NCI-H524 (cell line): ENCODE measurements at regions not wholly inside any gene's neighbourhood (a gene's known extent, or its start where the extent isn't known, plus 50 kb on each side); places are given as distances from the start of the nearest gene placed in this dataset.

Source experiments
- DNase-seq, 2 experiments: peaks; one replicate each; lab custom pipeline; 2025; lab: John Stamatoyannopoulos, UW

DNA sequence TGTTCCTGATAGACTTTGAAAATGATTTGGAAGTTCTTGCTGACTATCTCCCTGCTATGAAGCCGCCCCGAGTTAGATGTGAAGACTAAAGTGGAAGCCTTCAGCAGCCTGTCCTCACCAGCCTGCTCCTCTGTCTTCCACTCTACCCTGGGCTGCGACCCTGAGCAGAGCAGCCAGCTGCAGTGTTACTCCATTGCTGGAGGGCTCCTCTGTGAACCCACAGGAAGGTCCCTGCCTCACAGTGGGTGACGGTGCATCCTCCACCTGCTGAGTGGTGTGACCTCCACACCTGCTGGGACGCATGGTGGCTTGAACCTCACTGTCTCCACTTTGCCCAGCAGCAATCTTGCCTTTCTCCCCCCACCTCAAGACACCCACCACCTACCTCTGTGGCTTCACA, 116.4 kb downstream of the IRS2 start:
- no peak for DNase-seq

DNA sequence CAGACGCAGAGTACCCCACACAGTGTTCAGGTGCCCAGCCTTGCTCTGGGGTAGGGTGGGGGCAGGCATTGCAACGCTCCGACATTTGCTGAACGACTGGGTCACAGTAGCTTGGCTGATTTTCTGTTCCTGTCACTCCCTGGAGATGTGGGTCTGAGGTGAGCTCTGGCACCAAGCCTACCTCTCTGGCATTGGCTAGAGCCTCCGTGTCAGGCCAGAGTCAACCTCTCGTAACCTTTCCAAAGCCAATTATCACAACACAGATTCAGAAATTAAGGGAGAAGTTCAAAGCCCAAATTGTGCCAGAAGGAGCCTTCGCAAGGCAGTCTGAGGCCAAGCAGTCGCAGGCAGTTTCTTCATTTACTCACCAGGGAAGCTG, 117.2 kb downstream of the IRS2 start:
- DNase-seq, result no peak

DNA sequence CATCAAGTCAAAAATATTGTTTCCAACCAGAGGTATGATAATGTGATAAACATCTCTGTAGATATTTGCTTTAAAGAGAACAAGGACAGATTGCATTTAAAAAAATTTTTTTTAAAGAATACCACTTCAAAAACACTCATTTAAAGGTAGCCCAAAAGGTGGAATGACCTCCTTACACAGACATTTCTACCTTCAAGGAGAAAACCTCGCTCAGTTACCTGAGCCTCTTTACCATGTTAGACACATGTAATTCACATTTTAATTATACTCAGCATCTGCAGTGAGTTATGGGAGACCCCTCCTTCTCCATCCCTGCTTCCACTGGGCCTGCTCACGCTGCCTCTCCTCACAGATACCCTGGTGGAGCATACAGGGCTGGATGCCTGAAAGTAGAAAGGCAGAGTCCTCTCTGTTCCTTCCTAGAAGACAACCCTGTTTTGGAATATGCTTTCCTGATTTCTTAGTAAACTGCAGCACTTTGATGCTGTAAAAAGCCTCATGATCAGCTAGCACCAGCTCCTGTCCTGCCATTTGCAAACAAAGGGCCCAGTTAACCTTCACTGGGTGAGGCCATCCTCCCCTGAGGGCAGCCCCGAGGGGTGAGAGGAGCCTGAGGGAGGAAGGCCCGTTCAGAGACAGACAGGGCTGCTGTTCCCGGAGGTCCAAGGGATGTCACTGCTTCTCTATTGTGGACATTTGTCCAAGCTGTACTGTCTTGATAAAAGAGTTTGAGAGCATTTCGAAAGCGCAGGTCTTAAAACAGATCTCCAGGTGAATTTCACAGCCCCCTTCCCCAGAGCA, 117.8 kb downstream of the IRS2 start:
- DNase-seq, result no peak

DNA sequence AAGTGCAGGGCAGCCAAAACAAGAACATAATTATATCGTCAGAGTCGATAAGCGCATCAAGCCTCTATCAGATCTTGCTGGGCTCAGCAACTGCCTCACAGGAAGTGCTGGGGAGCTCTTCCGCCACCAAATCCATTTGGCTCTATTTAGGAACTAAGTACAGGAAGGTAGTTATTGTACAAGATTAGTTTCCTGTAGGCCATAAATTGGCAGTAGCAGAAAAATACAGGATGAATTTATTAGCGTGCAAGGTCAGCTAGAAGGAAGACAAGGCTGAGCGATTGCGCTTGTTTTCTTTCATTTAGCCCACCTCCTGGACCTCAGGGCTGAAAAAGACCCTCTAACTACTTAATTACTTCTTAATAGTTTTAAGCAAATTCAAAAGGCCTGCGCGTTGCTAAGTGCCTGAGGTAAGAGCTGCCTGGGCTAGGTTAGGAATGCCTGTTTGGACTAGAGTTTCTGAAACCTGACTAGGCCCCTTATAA, 118.5 kb downstream of the IRS2 start:
- DNase-seq, result no peak

DNA sequence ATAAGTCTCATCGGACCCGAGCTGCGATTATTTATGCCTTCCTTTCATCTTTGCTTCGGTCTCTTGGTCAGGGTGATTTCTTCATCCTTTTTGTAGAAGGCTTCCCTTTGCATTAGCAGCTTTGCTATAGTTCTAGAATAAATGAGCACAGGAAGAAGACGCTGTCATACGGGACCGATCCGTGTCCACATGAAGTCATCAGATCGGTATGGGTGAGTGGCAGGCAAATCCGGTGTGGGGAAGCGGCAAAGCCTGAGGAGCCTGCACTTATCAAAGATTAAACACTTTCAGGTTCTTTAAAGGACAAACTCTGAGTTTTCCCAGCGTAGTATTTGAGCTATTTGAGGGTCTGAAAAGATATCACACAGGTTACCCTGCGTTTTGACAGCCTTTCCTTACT, 119.3 kb downstream of the IRS2 start:
- DNase-seq, result no peak

DNA sequence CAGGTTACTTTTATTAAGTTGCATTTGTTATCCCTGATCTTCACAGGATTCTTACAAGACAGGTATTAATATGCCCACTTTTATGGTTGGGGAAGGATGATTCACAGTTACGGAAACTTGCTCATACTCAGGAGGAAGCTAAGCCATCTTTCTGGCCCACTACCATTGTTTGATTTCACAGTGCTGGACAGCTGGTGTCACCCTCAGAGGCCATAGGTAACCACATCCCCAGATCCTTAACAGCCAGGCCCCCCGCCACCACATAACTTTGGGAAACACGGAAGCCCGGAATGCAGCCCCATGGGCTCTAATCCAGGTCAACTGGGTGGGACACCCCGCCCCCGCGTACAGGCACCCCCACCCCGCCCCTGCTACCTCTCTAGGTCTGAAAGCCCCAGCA, 119.7 kb downstream of the IRS2 start:
- DNase-seq, result no peak

DNA sequence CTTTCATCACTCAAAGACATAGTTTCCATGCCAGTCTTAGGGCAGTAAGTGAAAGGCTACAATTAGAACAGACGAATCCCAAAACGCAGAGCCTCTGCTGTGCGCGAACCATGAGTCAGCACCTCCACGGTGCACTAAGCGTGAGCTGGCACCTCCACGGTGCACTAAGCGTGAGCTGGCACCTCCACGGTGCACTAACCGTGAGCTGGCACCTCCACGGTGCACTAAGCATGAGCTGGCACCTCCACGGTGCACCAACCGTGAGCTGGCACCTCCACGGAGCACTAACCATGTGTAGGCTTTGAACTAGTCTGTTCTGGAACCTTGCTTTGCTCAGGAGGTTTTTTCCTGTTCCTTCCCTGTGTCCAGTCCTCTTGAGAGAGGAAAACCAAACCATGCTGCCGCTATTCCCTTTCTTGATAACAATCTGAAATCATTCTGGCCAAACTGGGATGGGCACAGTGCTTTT, 120.6 kb downstream of the IRS2 start:
- DNase-seq, result no peak

DNA sequence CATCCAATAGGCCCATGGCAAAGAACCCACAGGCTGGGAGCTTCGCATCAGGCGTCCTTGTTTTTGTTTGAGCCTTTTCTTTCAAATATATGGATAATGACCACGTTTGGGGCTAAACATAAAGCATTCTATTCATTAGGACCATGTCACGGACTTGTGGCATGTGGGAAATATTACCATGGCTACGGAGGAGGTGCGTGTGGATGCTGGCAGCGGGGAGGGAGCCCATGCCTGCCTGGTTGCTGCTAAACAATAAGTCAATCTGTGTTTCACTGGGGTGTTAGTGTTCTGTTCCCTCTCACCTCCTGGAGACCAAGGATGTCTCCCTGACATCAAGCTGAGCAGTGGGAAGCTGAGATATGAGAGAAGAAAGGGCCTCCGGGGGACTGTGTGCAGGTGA, 121.1 kb downstream of the IRS2 start:
- no peak for DNase-seq

DNA sequence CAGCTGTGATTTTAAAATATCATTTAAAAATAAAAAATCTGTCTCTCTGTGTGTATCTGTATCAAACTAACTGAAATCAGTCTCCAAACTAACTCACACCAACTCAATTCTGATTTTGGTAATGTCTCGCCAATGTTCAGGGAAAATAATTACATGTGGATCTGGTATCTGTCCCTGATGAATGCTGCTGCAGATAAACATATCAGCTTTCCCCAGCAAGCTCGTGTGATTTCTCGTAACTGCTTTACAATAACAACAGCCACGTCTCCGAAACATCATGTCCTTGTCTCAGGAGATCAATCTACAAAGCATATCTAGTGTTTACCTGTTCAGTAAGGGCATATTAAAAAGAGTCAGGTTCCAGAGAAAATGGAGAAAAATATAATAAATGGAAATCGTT, 129.0 kb downstream of the IRS2 start:
- DNase-seq, result no peak

DNA sequence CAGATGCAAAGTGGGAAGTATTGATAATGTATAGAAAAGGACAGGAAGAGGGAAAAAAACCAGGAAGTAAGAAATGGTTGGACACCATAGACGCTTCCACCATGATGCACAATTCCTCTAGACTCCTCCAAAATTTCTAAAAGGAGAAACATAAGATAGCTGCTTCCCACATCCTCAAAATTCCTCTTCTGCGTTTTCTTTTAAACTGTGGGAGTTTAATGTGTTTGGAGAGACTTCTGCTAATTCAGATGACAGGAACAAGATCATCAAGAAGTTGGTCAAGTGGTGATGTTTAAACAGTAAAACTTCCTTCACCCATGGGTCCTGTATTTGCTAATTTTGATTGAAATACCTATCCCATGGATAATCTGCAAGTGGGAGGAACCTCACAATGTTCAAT, 130.2 kb downstream of the IRS2 start:
- DNase-seq, result no peak

DNA sequence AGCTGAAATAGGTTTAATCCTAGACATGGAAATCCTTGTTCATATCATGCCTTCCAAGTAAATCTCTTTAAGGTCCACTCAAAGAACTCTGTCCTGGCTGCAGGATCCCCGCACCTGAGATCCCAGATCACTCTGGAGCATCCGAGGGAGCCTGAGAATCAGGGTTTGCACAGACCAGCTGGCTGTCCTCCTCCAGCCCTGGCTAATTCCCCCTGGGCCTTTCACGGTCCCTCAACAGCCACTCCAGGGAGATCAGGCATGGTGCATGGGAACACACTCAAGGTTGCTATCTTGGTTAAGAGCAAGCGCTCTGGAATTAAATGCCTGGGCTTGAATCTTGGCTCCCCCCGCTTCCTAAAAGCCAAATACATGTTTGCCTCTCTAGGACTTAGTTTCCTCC, 130.8 kb downstream of the IRS2 start:
- DNase-seq, result peak; percentile 78 to 79

DNA sequence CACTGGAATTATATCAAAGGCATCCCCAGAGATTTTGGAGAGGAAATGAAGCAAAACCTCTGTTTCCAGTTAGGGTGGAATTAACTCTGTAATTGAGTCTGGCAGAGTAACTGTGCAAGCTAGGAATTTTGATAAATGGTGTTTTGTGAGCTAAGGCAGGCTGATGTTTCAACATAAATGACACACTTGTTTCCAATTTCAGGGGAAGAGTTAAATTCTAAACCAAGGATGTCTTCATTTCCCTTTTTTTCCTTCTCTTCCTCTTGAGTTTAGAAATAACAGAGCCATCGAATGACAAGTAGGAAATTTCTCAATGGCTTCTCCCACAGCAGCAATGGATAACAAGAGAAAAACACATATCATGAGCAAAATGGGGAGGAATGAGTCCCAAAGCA, 131.2 kb downstream of the IRS2 start:
- DNase-seq, result no peak

DNA sequence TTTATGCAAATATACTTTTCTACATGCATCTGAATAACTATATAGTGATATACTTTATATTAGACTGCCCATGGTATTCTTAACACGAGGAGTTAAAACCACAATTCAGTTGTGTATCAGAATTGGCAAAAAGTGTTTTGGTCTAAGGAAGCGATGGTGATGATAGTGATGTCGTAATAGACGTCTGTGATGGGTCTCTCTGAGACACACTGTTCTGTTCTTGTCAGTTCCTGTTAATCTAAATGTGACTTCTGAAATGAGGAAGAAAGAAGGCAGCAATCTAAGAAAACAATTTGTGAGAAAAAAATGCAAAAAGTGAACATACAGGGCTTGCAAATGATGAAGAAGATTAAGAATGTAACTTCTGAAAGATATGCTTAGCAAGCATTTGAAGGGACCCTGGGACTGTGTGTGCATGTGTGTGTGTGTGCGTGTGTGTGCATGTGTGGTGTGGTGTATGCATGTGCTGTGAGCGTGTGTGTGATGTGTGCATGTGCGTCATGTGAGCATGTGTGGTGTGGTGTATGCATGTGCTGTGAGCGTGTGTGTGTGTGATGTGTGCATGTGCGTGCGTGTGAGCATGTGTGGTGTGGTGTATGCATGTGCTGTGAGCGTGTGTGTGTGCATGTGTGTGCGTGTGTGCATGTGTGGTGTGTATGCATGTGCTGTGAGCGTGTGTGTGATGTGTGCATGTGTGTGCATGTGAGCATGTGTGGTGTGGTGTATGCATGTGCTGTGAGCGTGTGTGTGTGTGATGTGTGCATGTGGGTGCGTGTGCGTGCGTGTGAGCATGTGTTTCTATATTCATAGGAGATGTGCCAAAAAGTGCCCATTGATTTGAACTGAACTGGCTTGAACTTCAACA, 131.8 kb downstream of the IRS2 start:
- no peak for DNase-seq

DNA sequence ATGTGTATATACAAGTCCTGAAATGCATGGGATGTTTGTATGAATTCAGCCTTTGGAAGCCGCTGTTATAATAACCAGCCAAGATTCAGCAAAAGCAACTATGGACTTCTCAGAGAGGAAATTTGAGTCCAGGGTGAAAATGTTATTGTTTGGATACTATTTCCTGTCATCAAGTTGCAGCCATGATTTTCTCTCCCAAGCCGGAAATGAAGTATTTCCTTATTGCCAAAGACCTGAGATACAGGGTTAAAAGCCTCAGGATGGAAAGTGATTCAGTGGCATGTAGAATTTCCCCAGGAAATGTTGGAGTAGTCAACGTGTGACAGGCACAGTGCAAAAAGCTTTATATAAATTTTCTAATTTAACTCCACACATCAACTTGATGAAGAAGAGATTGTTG, 133.9 kb downstream of the IRS2 start:
- DNase-seq, result no peak

DNA sequence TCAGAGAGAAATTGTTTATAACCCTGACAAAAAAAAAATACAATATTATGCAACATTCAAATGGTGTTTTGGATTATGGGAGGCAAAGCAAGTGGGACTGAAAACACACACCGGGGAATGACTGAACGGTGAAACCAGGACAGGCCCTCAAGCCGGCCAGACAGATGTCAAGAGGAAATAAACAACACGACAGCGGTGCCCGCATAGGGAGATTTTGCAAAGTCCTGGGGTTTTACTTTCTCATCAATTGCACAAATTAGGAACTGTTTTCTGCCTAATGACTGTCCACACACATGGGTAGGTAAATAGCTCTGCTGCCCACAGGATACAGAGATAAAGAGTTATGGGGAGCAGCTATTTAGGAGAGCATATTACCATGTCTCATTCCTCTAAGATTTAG, 134.5 kb downstream of the IRS2 start:
- no peak for DNase-seq

DNA sequence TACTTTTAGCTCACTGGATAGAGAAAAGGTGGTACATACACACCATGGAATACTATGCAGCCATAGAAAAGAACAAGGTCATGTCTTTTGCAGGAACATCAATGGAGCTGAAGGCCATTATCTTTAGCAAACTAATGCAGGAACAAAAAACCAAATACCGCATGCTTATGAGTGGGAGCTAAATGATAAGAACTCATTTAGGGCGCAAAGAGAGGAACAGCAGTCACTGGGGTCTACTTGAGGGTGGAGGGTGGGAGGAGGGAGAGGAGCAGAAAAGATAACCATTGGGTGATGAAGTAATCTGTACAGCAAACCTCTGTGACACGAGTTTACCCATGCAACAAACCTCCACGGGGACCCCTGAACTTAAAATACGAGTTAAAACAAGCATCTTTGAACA, 135.1 kb downstream of the IRS2 start:
- DNase-seq, result no peak

DNA sequence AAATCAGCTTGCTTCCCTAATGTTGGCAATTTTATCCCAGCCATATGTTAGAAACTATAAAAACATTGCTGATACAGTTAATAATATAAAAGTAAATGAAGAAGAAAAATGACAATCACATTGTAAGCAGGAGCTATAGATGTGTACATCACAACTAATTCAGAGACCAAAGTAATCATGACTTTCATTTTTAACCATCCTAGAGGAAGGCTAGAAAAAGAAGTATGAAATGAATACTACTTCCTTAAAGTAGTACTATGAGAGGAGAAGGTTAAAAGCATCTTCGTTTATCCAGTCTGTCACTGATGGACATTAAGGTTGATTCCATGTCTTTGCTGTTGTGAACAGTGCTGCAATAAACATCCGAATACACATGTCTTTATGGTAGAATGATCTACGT, 135.5 kb downstream of the IRS2 start:
- DNase-seq, result no peak

DNA sequence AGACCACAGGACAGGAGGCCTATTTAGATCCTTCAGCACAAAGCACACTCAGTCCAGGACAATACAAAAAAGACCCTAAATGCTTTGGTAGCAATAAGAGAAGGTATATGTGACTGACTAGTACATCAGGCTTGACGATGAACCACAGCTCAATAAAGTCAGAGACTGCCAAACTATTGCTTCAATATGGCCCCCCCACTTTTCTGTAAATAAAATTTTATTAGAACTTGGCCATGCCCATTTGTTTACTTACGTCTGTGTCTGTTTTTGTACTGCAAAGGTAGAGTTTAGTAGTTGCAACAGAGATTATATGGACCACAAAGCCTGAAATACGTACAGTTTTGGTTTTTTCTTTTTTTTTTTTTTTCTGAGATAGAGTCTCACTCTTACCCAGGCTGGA, 136.7 kb downstream of the IRS2 start:
- no peak for DNase-seq

DNA sequence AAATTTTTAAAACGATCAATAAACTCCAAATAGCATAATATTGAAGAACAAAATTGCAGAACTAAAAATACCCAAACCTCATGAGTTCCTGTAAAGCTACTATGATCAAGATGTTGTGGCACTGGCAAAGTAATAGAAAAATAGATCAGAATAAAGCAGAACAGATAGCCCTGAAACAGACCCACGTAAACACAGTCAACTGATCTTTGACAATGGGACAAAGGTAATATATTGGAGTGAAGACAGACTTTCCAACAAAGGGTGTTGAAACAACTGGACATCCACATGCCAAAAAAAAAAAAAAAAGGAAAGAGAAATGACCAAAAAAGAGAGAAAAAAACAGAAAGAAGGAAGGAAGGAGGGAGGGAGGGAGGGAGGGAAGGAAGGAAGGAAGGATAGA, 138.7 kb downstream of the IRS2 start:
- DNase-seq, result no peak

DNA sequence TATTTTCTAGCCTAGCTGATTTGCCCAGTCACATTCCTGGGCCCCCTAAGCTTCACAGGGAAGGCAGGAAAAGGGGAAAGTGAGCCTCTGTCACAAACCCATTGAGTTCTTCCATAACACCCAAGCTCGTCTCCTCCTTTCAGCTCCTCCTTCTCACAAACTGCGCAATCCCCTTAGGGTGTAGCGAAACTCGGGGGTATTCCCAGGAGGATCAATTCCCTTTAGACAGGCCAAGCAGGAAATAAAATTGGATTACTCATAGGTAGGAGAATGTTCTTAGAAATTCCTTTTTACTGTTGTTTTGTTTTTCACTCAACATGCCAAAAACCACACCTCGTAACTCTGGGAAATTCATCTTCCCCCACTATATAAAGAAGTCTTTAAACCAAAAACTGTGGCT, 139.3 kb downstream of the IRS2 start:
- DNase-seq, result no peak

DNA sequence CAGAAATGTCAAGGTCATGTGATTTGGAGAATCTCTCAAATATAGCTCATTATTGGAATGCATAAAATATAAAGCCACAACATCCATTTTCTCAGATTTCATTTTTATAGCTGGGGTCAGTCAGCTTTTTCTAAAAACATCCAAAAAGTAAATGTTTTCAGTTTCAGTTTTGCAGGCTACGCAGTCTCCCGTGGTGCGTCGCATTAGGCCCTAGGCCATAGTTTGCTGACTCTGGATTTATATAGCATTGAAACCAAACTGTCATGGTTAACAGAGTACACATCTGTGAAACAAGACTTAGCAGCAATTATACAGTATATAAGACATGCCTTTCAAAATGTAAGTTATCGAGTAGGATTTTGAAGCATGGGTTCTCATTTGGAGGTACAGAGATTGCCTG, 140.0 kb downstream of the IRS2 start:
- DNase-seq, result no peak

DNA sequence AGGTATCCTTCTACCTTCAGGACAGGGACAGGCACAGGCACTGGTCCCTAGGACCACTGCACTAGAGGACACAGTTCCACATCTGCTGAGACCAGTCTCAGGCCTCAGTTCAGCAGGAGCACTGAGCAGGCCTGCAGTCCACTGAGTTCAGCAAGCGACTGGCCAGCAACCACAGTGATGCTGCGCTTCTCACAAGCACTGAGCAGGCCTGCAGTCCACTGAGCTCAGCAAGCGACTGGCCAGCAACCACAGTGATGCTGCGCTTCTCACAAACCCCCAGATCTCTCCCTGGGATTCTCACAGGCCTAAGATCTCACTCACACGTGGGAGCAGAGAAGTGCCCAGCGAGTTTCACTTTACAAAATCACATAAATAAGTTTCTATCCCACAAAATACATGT, 140.6 kb downstream of the IRS2 start:
- DNase-seq, result no peak

DNA sequence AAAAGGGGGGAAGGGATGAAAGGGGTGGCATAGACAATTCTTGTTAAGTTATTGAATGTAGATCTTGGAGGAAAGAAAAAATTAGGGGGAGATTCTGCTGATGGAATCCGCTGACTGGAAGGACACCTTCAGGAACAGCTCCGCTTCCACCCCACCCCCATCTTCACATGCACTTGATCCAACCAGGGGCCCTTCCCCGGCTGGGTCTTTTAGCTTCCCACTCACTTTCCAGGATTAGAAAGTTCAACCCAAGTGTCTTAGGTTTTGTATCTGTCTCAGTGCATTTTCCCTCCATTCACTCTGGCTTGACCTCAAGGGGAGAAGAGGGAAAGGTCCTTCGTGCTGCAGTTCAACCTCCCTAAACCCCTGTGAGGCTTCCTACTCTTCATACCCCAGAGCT, 141.4 kb downstream of the IRS2 start:
- DNase-seq, result no peak
